ENCODE measurements at regions not wholly inside any gene's neighbourhood (a gene's known extent, or its start where the extent isn't known, plus 50 kb on each side); places are given as distances from the start of the nearest gene placed in this dataset.

DNA sequence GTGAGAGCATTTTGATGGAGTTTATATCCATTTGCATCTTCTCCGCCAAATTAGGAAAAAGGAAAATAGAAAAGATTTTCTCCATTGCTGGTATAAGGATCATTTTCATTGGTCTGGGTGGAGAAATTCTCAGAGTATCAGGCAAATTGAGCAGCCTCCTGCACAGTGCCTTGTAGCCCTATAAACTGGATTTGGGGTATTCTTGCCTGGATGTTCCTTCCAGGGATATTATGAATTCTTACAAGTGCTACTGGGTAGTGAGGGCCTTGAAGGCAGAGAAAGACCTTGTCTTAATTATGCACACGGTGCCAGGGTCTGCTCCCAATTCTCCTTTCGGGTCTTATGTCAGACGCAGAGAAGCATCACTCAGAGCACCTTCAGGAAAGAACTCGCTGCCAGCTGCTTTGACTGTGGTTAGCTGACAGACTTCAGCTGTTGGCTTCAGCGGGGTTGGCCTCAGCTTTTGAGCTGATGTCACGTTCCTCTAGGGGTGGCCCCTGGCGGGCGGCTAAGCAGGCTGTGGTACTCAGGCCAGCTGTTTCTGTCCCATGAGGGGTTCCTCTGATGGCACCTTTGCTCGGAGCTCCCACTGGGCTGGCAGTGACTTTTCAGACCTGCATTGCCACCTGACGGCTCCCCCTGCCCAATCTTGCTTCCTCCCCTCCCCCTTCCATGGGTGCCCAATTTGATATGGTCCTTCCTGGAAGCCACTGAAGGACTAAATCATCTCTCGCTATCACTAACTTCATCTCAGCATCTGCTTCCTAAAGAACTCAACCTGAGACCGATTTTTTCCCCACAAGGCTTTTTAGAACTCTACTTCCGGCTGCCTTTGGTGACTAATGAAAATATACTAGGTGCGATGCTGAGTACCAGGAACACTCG, 519.5 kb downstream of the BCOR start:
- Histone ChIP-seq H2BK120ac (ENCODE audit: low read depth, low read length) (no peak overlapping the region), H3K14ac (replicated peaks; ENCODE audit: low read depth, low read length) (no peak overlapping the region), H3K56ac (ENCODE audit: extremely low read depth, insufficient read depth, low read length) (no peak overlapping the region), H4K20me1 (ENCODE audit: insufficient read depth, low read length) (no peaks in the 10 kb centered on the region), H4K8ac (ENCODE audit: low read depth in 2 of 2, low read length in 2 of 2) (no peak overlapping the region), H2AK9ac (replicated peaks; ENCODE audit: low read depth, low read length, poor library complexity) (no peak overlapping the region), H3K27ac (ENCODE audit: insufficient read depth, low read length) (no peak overlapping the region), H3K4me1 (ENCODE audit: control insufficient read depth, insufficient read depth, low read length) (peaks cover 2% of the 10 kb centered on the region; the same call in 1 of the 2 replicates), H3K9me1 (ENCODE audit: insufficient read depth, low read length) (no peaks in the 10 kb centered on the region), H3K79me1 (ENCODE audit: low read depth in 1 of 2, low read length in 2 of 2) (no peaks in the 10 kb centered on the region), H3K23ac (ENCODE audit: low read depth, low read length) (no peak overlapping the region), H2BK5ac (ENCODE audit: low read depth, low read length, poor library complexity, severe bottlenecking) (no peak overlapping the region), H4K91ac (ENCODE audit: insufficient read depth, low read depth, low read length) (no peak overlapping the region), H3K36me3 (ENCODE audit: control insufficient read depth, insufficient read depth, low read length) (no peaks in the 10 kb centered on the region), H2AK5ac (ENCODE audit: low read depth, low read length) (no peak overlapping the region), H3K27me3 (ENCODE audit: control insufficient read depth, insufficient read depth, low read length) (peaks cover 34% of the 10 kb centered on the region), H2AFZ (replicated peaks; ENCODE audit: low read length, poor library complexity) (no peak overlapping the region), H3K4ac (ENCODE audit: low read depth, low read length) (no peak overlapping the region), H3K9ac (ENCODE audit: low read depth, low read length) (no peak overlapping the region), H2BK15ac (ENCODE audit: low read depth, low read length) (no peak overlapping the region), H2BK20ac (ENCODE audit: low read depth, low read length) (no peak overlapping the region), H3K4me2 (ENCODE audit: low read depth, low read length) (no peak overlapping the region), H3K4me3 (ENCODE audit: insufficient read depth, low read depth, low read length) (no peak overlapping the region), H3K9me3 (ENCODE audit: control insufficient read depth, insufficient read depth, low read length) (peaks cover 2% of the 10 kb centered on the region; the same call in 1 of the 2 replicates), H4K5ac (ENCODE audit: low read depth, low read length) (no peak overlapping the region), H3K18ac (ENCODE audit: low read depth, low read length) (no peak overlapping the region)
- BruUV-seq (replicated peaks) = no TSS peak
- ChIA-PET CTCF (interaction anchor here (0.6 kb wide), 1 partner anchor 40 kb away, joined by 3 read pairs; no protein-coding TSS in a partner anchor), POLR2A (ENCODE audit: unreplicated experiment) (no interaction called here)
- intact Hi-C loops (cut with micrococcal nuclease) (no loop called here), dilution Hi-C loops (cut with HindIII; ENCODE audit: low sequenced_read_pairs, unreplicated experiment) (no loop called here), in situ Hi-C loops (cut with MboI; ENCODE audit: low sequenced_read_pairs) (no loop called here)
- DNase-seq (no peak), ATAC-seq (ENCODE audit: low read depth) (no peak)
- TF ChIP-seq FOS (IDR thresholded peaks at IDR 0.05; ENCODE audit: low read depth, low read length) (no peak), CTCF (conservative IDR thresholded peaks at IDR 0.05; ENCODE audit: low read depth, low read length) (no peak), RAD21 (IDR thresholded peaks at IDR 0.05; ENCODE audit: low read length) (no peak), NFE2L2 (IDR thresholded peaks at IDR 0.05; ENCODE audit: low read depth, low read length) (no peak), BHLHE40 (IDR thresholded peaks at IDR 0.05; ENCODE audit: low read depth, low read length) (no peak), CEBPB (IDR thresholded peaks at IDR 0.05; ENCODE audit: low read depth, low read length) (no peak), RCOR1 (IDR thresholded peaks at IDR 0.05; ENCODE audit: insufficient replicate concordance, low read length) (no peak), MXI1 (IDR thresholded peaks at IDR 0.05; ENCODE audit: borderline replicate concordance, low read depth, low read length) (no peak), POLR2A (IDR thresholded peaks at IDR 0.05; ENCODE audit: low read depth, low read length) (no peak), USF2 (IDR thresholded peaks at IDR 0.05; ENCODE audit: low read depth, low read length) (no peak), CHD1 (IDR thresholded peaks at IDR 0.05; ENCODE audit: low read depth, low read length) (no peak), MAFK (IDR thresholded peaks at IDR 0.05; ENCODE audit: low read depth, low read length) (no peak)
- 34% methylated on average over 8 of the region's 16 CpGs; no CpG with 5 or more reads in 1 of the 2 experiments for WGBS, 2 experiments (ENCODE audit: extremely low coverage in 2 of 2, insufficient read length in 1 of 2)

Measured in IMR-90 (cell line).